PFSK-1 (cell line): ENCODE measurements at regions not wholly inside any gene's neighbourhood (a gene's known extent, or its start where the extent isn't known, plus 50 kb on each side); places are given as distances from the start of the nearest gene placed in this dataset.

Experiments
- FOXP2 ChIP-seq: optimal IDR thresholded peaks from 2 replicates; pipeline ENCODE3; 2011; ENCODE audit warnings: borderline replicate concordance, control low read depth, inconsistent platforms; ENCODE audit not compliant: insufficient read depth; ENCODE audit errors: extremely low read length, extremely low read depth
- POLR2AphosphoS5 ChIP-seq: IDR thresholded peaks from 2 replicates; pipeline ENCODE4 v1.6.1; 2012; ENCODE audit warnings: low read depth, mild to moderate bottlenecking, control low read depth, low read length, moderate library complexity
- SIN3A ChIP-seq: IDR thresholded peaks from 2 replicates; pipeline ENCODE4 v1.6.1; 2012; ENCODE audit warnings: mild to moderate bottlenecking, low read length, moderate library complexity, borderline replicate concordance; ENCODE audit not compliant: insufficient read depth
- TAF1 ChIP-seq: IDR thresholded peaks from 2 replicates; pipeline ENCODE4 v1.6.1; 2012; ENCODE audit warnings: low read length, control low read depth, borderline replicate concordance; ENCODE audit not compliant: insufficient read depth
- TF ChIP-seq, protein P1 (sequence below), 2 experiments: IDR thresholded peaks; 2 replicates each; pipeline versions ENCODE4 v1.6.1 to v1.8.0; 2011 to 2012; ENCODE audit warnings: low read depth in 2 of 2, low read length in 2 of 2, control low read depth in 1 of 2, inconsistent platforms in 1 of 2, mild to moderate bottlenecking in 1 of 2, moderate library complexity in 1 of 2; ENCODE audit not compliant: insufficient read depth in 1 of 2

DNA sequence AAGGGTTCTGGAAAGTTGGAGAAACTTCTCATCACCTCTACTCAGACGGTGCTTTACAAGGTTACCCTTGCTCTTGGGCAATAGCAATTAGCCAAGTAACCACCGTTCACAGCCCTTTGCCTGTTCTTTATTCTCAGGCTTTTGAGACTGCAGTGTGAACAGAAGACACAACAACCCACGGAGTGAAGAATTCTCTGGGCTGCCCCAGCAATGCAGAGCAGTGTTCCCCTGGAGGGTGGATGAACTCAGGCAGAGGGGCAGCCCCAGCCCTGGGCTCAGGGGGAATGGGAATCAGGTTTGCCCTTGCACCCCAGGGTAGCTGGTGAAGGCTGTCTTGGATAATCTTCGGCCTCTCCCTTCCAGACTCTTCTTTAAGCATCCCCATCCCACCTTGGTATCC is 69.1 kb downstream of the MCFD2 start:
- TF ChIP-seq POLR2AphosphoS5 (no peak), SIN3A (no peak), TAF1 (no peak), FOXP2 (no peak)
- TF ChIP-seq, protein P1, sequence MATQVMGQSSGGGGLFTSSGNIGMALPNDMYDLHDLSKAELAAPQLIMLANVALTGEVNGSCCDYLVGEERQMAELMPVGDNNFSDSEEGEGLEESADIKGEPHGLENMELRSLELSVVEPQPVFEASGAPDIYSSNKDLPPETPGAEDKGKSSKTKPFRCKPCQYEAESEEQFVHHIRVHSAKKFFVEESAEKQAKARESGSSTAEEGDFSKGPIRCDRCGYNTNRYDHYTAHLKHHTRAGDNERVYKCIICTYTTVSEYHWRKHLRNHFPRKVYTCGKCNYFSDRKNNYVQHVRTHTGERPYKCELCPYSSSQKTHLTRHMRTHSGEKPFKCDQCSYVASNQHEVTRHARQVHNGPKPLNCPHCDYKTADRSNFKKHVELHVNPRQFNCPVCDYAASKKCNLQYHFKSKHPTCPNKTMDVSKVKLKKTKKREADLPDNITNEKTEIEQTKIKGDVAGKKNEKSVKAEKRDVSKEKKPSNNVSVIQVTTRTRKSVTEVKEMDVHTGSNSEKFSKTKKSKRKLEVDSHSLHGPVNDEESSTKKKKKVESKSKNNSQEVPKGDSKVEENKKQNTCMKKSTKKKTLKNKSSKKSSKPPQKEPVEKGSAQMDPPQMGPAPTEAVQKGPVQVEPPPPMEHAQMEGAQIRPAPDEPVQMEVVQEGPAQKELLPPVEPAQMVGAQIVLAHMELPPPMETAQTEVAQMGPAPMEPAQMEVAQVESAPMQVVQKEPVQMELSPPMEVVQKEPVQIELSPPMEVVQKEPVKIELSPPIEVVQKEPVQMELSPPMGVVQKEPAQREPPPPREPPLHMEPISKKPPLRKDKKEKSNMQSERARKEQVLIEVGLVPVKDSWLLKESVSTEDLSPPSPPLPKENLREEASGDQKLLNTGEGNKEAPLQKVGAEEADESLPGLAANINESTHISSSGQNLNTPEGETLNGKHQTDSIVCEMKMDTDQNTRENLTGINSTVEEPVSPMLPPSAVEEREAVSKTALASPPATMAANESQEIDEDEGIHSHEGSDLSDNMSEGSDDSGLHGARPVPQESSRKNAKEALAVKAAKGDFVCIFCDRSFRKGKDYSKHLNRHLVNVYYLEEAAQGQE (IDR thresholded peaks at IDR 0.05; ENCODE audit: insufficient read depth in 1 of 2, low read depth in 2 of 2, low read length in 2 of 2), result no peak
